ENCODE measurements at regions not wholly inside any gene's neighbourhood (a gene's known extent, or its start where the extent isn't known, plus 50 kb on each side); places are given as distances from the start of the nearest gene placed in this dataset.

DNA sequence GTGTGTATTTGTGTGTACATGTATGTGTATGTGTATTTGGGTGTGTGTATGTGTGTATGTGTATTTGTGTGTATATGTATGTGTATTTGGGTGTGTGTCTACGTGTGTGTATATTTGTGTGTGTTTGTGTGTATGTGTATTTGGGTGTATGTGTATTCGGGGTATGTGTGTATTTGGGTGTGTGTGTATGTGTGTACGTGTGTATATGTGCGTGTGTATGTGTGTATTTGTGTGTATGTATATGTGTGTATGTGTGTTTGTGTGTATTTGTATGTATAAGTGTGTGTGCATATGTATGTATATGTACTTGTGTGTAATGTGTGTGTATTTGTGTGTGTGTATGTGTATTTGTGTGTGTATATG, 62.0 kb downstream of the HAPSTR1 start:
- Histone ChIP-seq H3K4me1 (ENCODE audit: control insufficient read depth, insufficient read depth, low read length) (no peaks in the 10 kb centered on the region), H3K9ac (ENCODE audit: extremely low read depth, low read length, poor library complexity, severe bottlenecking) (no peak overlapping the region), H3K4me3 (ENCODE audit: low read length) (no peak overlapping the region), H3K27ac (ENCODE audit: low read depth, low read length) (no peak overlapping the region), H3K9me3 (ENCODE audit: control insufficient read depth, low read length) (no peaks in the 10 kb centered on the region), H3K27me3 (ENCODE audit: control insufficient read depth, insufficient read depth, low read length, poor library complexity, severe bottlenecking) (no peaks in the 10 kb centered on the region), H3K36me3 (ENCODE audit: control insufficient read depth, insufficient read depth, low read length) (no peaks in the 10 kb centered on the region)
- 78 to 86% methylated on average over 4 of the region's 4 CpGs for WGBS, 2 experiments (ENCODE audit: insufficient coverage in 1 of 2, insufficient read length in 1 of 2)
- peaks cover 9% of the 10 kb centered on the region for H3K27me3 Mint-ChIP-seq (ENCODE audit: insufficient read depth)
- H3K4me3 Mint-ChIP-seq, result no peak overlapping the region
- TF ChIP-seq, protein P1, sequence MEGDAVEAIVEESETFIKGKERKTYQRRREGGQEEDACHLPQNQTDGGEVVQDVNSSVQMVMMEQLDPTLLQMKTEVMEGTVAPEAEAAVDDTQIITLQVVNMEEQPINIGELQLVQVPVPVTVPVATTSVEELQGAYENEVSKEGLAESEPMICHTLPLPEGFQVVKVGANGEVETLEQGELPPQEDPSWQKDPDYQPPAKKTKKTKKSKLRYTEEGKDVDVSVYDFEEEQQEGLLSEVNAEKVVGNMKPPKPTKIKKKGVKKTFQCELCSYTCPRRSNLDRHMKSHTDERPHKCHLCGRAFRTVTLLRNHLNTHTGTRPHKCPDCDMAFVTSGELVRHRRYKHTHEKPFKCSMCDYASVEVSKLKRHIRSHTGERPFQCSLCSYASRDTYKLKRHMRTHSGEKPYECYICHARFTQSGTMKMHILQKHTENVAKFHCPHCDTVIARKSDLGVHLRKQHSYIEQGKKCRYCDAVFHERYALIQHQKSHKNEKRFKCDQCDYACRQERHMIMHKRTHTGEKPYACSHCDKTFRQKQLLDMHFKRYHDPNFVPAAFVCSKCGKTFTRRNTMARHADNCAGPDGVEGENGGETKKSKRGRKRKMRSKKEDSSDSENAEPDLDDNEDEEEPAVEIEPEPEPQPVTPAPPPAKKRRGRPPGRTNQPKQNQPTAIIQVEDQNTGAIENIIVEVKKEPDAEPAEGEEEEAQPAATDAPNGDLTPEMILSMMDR (conservative IDR thresholded peaks at IDR 0.05), result no peak
- no peak for DNase-seq
- peaks cover 14% of the 10 kb centered on the region for H3K4me1 Mint-ChIP-seq
- H3K36me3 Mint-ChIP-seq (ENCODE audit: low read depth), result no peaks in the 10 kb centered on the region
- no peak overlapping the region for H3K27ac Mint-ChIP-seq
- H3K9me3 Mint-ChIP-seq, result peaks cover 4% of the 10 kb centered on the region

DNA sequence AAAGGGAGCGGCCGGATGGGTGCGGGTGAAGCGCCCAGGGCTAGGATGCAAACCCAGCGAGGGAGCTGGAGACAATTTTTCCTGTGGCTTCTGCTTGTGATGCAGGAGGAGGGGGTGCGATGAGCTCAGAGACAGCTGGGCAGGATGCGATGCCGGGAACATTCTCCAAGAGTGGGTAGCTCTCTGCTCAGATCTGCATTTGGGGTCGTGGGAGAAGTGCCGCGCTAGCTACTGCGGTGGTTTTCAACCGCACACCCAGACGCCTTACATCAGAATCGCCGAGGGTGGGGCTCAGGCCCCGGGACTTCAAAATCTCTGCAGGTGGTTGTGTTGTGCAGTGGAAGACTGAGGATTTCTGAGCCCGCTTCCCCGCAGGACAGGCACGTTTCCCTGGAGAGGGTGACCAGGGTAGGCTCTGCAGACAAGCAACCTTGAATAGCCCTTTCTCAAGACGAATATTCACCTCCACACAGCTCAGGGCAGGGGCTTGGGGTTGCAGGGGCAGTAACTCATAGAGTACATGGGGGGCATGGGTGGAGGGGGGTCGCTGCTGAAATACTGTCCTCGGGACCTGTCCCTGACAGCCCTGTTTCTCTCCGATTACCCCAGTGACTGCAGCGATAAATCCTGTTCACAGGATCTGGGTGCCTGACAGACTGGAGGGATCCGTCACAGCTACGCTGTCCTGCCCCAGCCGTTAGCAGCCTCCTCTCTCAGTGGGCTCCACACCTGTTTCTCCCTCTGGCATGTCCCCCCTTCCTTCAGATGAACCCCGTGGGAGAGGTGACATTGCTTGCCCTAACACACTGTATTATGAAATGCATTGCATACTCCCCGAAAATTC, 63.3 kb downstream of the HAPSTR1 start:
- H3K9me3 Mint-ChIP-seq, result peaks cover 3% of the 10 kb centered on the region

DNA sequence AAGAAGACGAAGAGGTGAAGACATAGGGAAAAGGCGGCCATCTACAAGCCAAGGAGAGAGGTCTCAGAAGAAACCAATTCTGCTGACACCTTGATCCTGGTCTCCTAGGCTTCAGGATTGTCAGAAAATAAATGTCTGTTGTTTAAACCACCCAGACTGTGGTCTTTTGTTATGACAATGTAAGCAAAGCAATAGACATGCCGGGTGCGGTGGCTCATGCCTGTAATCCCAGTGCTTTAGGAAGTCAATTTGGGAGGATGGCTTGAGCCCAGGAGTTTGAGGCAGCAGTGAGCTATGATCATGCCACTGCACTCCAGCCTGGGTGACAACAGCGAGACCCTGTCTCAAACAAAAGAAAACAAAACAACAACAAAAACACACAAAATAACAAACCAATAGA, 64.4 kb downstream of the HAPSTR1 start:
- Histone ChIP-seq H3K36me3 (ENCODE audit: control insufficient read depth, insufficient read depth, low read length) (no peaks in the 10 kb centered on the region), H3K9ac (ENCODE audit: extremely low read depth, low read length, poor library complexity, severe bottlenecking) (no peak overlapping the region), H3K27me3 (ENCODE audit: control insufficient read depth, insufficient read depth, low read length, poor library complexity, severe bottlenecking) (no peaks in the 10 kb centered on the region), H3K9me3 (ENCODE audit: control insufficient read depth, low read length) (no peaks in the 10 kb centered on the region), H3K4me1 (ENCODE audit: control insufficient read depth, insufficient read depth, low read length) (no peaks in the 10 kb centered on the region), H3K27ac (ENCODE audit: low read depth, low read length) (no peak overlapping the region), H3K4me3 (ENCODE audit: low read length) (no peak overlapping the region)
- TF ChIP-seq, protein P1 (conservative IDR thresholded peaks at IDR 0.05), result no peak
- Mint-ChIP-seq H3K27ac (no peak overlapping the region), H3K27me3 (ENCODE audit: insufficient read depth) (peaks cover 9% of the 10 kb centered on the region), H3K4me1 (peaks cover 9% of the 10 kb centered on the region), H3K36me3 (ENCODE audit: low read depth) (no peaks in the 10 kb centered on the region), H3K9me3 (peaks cover 3% of the 10 kb centered on the region), H3K4me3 (no peak overlapping the region)
- WGBS, 2 experiments (ENCODE audit: insufficient coverage in 1 of 2, insufficient read length in 1 of 2), result 66 to 78% methylated on average over 4 to 5 of the region's 5 CpGs
- DNase-seq, result no peak

More for the DNA sequence above, 63.3 kb downstream of the HAPSTR1 start:
- no peaks in the 10 kb centered on the region for H3K27me3 ChIP-seq (ENCODE audit: control insufficient read depth, insufficient read depth, low read length, poor library complexity, severe bottlenecking)
- no peak overlapping the region for H3K4me3 ChIP-seq (ENCODE audit: low read length)
- no peaks in the 10 kb centered on the region for H3K36me3 ChIP-seq (ENCODE audit: control insufficient read depth, insufficient read depth, low read length)
- no peaks in the 10 kb centered on the region for H3K4me1 ChIP-seq (ENCODE audit: control insufficient read depth, insufficient read depth, low read length)
- H3K36me3 Mint-ChIP-seq (ENCODE audit: low read depth), result no peaks in the 10 kb centered on the region
- no peak overlapping the region for H3K9ac ChIP-seq (ENCODE audit: extremely low read depth, low read length, poor library complexity, severe bottlenecking)
- no peak overlapping the region for H3K4me3 Mint-ChIP-seq
- TF ChIP-seq, protein P1 (conservative IDR thresholded peaks at IDR 0.05), result no peak
- WGBS, 2 experiments (ENCODE audit: insufficient coverage in 1 of 2, insufficient read length in 1 of 2), result 74 to 86% methylated on average over 10 to 30 of the region's 30 CpGs
- no peaks in the 10 kb centered on the region for H3K9me3 ChIP-seq (ENCODE audit: control insufficient read depth, low read length)
- H3K27ac ChIP-seq (ENCODE audit: low read depth, low read length), result no peak overlapping the region
- DNase-seq, result no peak
- no peak overlapping the region for H3K27ac Mint-ChIP-seq
- H3K27me3 Mint-ChIP-seq (ENCODE audit: insufficient read depth), result peaks cover 9% of the 10 kb centered on the region
- H3K4me1 Mint-ChIP-seq, result peaks cover 6% of the 10 kb centered on the region
